Fibroblast of the aortic adventitia (primary cell): ENCODE measurements at regions not wholly inside any gene's neighbourhood (a gene's known extent, or its start where the extent isn't known, plus 50 kb on each side); places are given as distances from the start of the nearest gene placed in this dataset.

Experiments
- DNase-seq: peaks from one replicate; pipeline ENCODE4 v3.0.0-alpha.2; 2010; ENCODE audit warnings: low read depth
- H3K4me3 ChIP-seq: 2 replicates; pipeline ENCODE4 v1.5.1; 2011; ENCODE audit warnings: low read depth, mild to moderate bottlenecking, control low read depth, low read length, moderate library complexity
- CTCF ChIP-seq: IDR thresholded peaks from 2 replicates; pipeline ENCODE4 v1.5.1; 2011; ENCODE audit warnings: mild to moderate bottlenecking, low read length, control low read depth, inconsistent platforms; ENCODE audit not compliant: insufficient read depth

- DNase-seq = no peak
- no peak for TF ChIP-seq CTCF
Observed at GRCh38 chr1:37257646-37258045, 216.7 kb upstream of the ZC3H12A start.

DNA sequence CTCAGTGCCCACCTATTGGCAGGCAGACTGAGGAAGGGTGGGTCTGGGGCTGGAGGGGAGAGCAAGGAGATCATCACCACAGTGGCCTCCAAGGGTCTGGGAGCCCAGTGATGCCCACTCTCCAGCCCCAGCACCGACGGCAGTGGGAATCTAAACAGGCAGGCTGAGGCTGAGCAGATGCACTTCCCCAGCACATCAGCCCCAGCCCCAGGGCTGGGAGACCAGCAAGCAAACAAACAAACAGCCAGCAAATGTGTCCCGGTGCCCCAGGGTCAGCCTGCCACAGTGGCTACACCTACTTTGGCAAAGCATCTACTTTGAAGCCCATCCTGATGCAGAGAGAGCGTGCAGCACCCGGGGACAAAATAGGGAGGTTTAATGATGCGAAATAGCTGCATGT, 216.3 kb upstream of the ZC3H12A start:
- DNase-seq = no peak
- TF ChIP-seq CTCF = no peak
- H3K4me3 ChIP-seq = no peak overlapping the region

More at GRCh38 chr1:37257646-37258045, 216.7 kb upstream of the ZC3H12A start:
- H3K4me3 ChIP-seq = no peak overlapping the region

DNA sequence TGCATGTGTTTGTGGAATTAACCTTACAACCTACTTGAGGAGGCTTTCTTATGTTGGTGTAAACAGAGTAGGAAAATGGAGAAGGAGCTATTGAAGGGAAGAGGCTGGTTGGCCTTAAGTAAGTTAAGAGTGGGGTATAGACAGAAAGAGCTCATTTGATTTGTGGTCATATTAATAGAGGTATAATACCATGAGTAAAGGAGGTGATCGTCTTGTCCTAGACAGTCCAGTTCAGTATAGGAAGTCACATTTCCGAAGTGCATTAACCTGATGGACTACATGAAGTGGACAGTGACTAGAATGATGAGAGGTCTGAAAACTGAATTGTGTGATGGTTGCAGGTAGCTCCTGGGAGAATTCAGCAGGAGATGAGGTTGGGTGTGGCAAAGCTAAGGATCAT, 215.4 kb upstream of the ZC3H12A start:
- no peak for TF ChIP-seq CTCF
- no peak for DNase-seq
- no peak overlapping the region for H3K4me3 ChIP-seq

DNA sequence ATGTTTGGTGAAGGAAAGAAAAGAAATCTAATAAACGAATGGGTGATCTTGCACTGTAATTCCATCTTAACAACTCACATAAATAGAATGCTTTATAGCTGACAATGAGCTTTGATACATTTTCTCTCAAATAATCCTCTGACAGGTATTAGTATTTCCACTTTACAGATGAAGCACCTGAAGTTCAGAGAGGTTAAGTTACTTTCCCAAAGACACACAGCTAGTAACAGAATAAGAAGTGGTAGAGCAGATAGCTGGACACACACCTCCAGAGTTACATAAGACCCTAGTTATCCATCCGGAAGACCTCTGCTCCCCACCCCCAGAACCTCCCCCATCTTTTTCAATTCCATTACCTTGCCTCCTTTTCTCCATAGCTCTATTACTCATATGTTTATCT, 213.3 kb upstream of the ZC3H12A start:
- TF ChIP-seq CTCF = no peak
- DNase-seq = no peak
- H3K4me3 ChIP-seq = no peak overlapping the region

- DNase-seq = no peak
- no peak for TF ChIP-seq CTCF
- no peak overlapping the region for H3K4me3 ChIP-seq
Observed at GRCh38 chr1:37262439-37263170, 211.8 kb upstream of the ZC3H12A start.

GRCh38 chr1:37265156-37265555, 209.2 kb upstream of the ZC3H12A start:
- DNase-seq = no peak
- no peak overlapping the region for H3K4me3 ChIP-seq
- TF ChIP-seq CTCF = no peak
